22Rv1 (cell line): ENCODE measurements at regions not wholly inside any gene's neighbourhood (a gene's known extent, or its start where the extent isn't known, plus 50 kb on each side); places are given as distances from the start of the nearest gene placed in this dataset.

Experiments used
- H3K27ac ChIP-seq: fragments of 450-650 bp; 2 replicates; pipeline ENCODE4 v1.5.1; 2017
- CTCF ChIP-seq: fragments of 450-650 bp; IDR thresholded peaks from 2 replicates; pipeline ENCODE4 v1.5.1; 2017; ENCODE audit warnings: mild to moderate bottlenecking
- ZFX ChIP-seq: fragments of 450-650 bp; IDR thresholded peaks from 2 replicates; pipeline ENCODE4 v1.6.1; 2017; ENCODE audit warnings: antibody characterized with exemption, borderline replicate concordance

GRCh38 chr4:181520790-181521189 is 722.4 kb upstream of the TENM3 start:
- H3K27ac ChIP-seq, result no peak overlapping the region
- no peak for TF ChIP-seq ZFX
- TF ChIP-seq CTCF, result no peak

- no peak overlapping the region for H3K27ac ChIP-seq
- TF ChIP-seq ZFX (no peak), CTCF (no peak)
These were observed 719.2 kb upstream of the TENM3 start for GRCh38 chr4:181523973-181524372.

- no peak overlapping the region for H3K27ac ChIP-seq
- TF ChIP-seq CTCF (no peak), ZFX (no peak)
These were observed 718.7 kb upstream of the TENM3 start for GRCh38 chr4:181524499-181524898.

- TF ChIP-seq CTCF (no peak), ZFX (no peak)
- no peak overlapping the region for H3K27ac ChIP-seq
These were observed 717.6 kb upstream of the TENM3 start for GRCh38 chr4:181525634-181526033.

- no peak for TF ChIP-seq ZFX
- peak; percentile 92 for TF ChIP-seq CTCF
- H3K27ac ChIP-seq, result no peak overlapping the region
These were observed 714.5 kb upstream of the TENM3 start for GRCh38 chr4:181528570-181529184.

- H3K27ac ChIP-seq, result no peak overlapping the region
These were observed 713.7 kb upstream of the TENM3 start for GRCh38 chr4:181529537-181529936.

More at GRCh38 chr4:181529537-181529936, 713.7 kb upstream of the TENM3 start:
- TF ChIP-seq ZFX (no peak), CTCF (no peak)
